GM12878 (cell line): ENCODE measurements at regions not wholly inside any gene's neighbourhood (a gene's known extent, or its start where the extent isn't known, plus 50 kb on each side); places are given as distances from the start of the nearest gene placed in this dataset.
A peak's percentile ranks its signal among the peaks of the same experiment; 100 is the strongest.
"Not testable (repeated sequence)": the region's sequence is repeated elsewhere in the genome, so short reads cannot be mapped to it uniquely, and the experiment has no call there.

Source experiments
- ATAC-seq: fragments of 200-7000 bp; cut with Tn5 transposase; 3 replicates; pipeline ENCODE4 v1.9.1; 2020; ENCODE audit warnings: mild to moderate bottlenecking, moderate library complexity
- BruUV-seq: library from RNA; stranded (reverse); fragments of 400-500 nt; replicated peaks from 2 replicates; lab custom pipeline; 2021; lab: Mats Ljungman, UMichigan
- CTCF ChIA-PET: fragments of 300-600 bp; sonication (Branson Sonifier 250); formaldehyde crosslinking; extraction: SDS; loops from one replicate; lab custom pipeline; 2021; ENCODE audit warnings: inconsistent platforms; lab: Yijun Ruan, JAX
- POLR2A ChIA-PET: fragments of 350-600 bp; formaldehyde crosslinking; extraction: SDS; loops from one replicate; lab custom pipeline; 2021; ENCODE audit warnings: inconsistent platforms; lab: Charles Lee
- RAD21 ChIA-PET: fragments of 300-600 bp; sonication (Branson Sonifier 250); formaldehyde crosslinking; loops from one replicate; lab custom pipeline; 2023; ENCODE audit warnings: antibody characterized with exemption; ENCODE audit not compliant: unreplicated experiment; lab: Charles Lee
- SMC1A ChIA-PET: fragments of 300-600 bp; sonication (Branson Sonifier 250); formaldehyde crosslinking; loops from one replicate; lab custom pipeline; 2023; ENCODE audit not compliant: unreplicated experiment, uncharacterized antibody; lab: Charles Lee
- DNase-seq: peaks from one replicate; pipeline ENCODE4 v3.0.0-alpha.2; 2011; ENCODE audit warnings: low read depth, low spot score
- FAIRE-seq: peaks from 3 replicates; lab custom pipeline; 2011; peaks lifted over from hg19 to GRCh38; lab: Jason Lieb, UNC
- H2AFZ ChIP-seq: 2 replicates; pipeline ENCODE4 v1.6.0; 2011; ENCODE audit warnings: low read depth, low read length, control low read depth; ENCODE audit not compliant: control insufficient read depth
- H3K27ac ChIP-seq: 2 replicates; pipeline ENCODE4 v1.5.1; 2011; ENCODE audit warnings: control low read depth; ENCODE audit not compliant: control insufficient read depth, insufficient read depth
- H3K27me3 ChIP-seq, 2 experiments: replicated peaks in 1 of 2; 2 replicates each; pipeline versions ENCODE4 v1.6.0 to v1.6.1; 2011; ENCODE audit warnings: low read length in 1 of 2; ENCODE audit not compliant: control insufficient read depth in 2 of 2, insufficient read depth in 2 of 2
- H3K36me3 ChIP-seq, 2 experiments: 2 replicates each; pipeline ENCODE4 v1.5.1; 2011; ENCODE audit warnings: low read length in 1 of 2; ENCODE audit not compliant: control insufficient read depth in 2 of 2, insufficient read depth in 2 of 2
- H3K4me1 ChIP-seq: 2 replicates; pipeline ENCODE4 v1.6.1; 2011; ENCODE audit warnings: mild to moderate bottlenecking, low read length, moderate library complexity, mixed read lengths; ENCODE audit not compliant: control insufficient read depth, insufficient read depth
- H3K4me2 ChIP-seq: 2 replicates; pipeline ENCODE4 v1.6.0; 2011; ENCODE audit warnings: control low read depth; ENCODE audit not compliant: control insufficient read depth, insufficient read depth
- H3K4me3 ChIP-seq: fragments of 200-600 bp; sonication (generic); 2 replicates; pipeline ENCODE4 v1.5.1; 2016
- H3K79me2 ChIP-seq: 2 replicates; pipeline ENCODE4 v1.6.0; 2011; ENCODE audit warnings: low read length; ENCODE audit not compliant: control insufficient read depth, insufficient read depth
- H3K9ac ChIP-seq: 2 replicates; pipeline ENCODE4 v1.8.0; 2011; ENCODE audit warnings: low read length, control low read depth, mixed read lengths; ENCODE audit not compliant: control insufficient read depth, insufficient read depth
- H3K9me3 ChIP-seq: replicated peaks from 3 replicates; pipeline ENCODE4 v1.5.1; 2011; ENCODE audit warnings: mild to moderate bottlenecking, low read length; ENCODE audit not compliant: control insufficient read depth, insufficient read depth
- H4K20me1 ChIP-seq: 2 replicates; pipeline ENCODE4 v1.6.0; 2011; ENCODE audit not compliant: control insufficient read depth, insufficient read depth
- BCL3 ChIP-seq: IDR thresholded peaks from 2 replicates; pipeline ENCODE4 v1.6.1; 2011; ENCODE audit warnings: borderline replicate concordance, low read depth, mild to moderate bottlenecking, moderate library complexity, low read length; ENCODE audit not compliant: insufficient read depth, poor library complexity, severe bottlenecking
- BHLHE40 ChIP-seq, 2 experiments: fragments of 450-650 bp in 1 of 2; IDR thresholded peaks; 2 replicates each; pipeline ENCODE4 v1.6.1; 2011 to 2017; ENCODE audit warnings: low read depth in 2 of 2, borderline replicate concordance in 1 of 2, improper control_type of control experiment in 1 of 2, low read length in 1 of 2, mild to moderate bottlenecking in 1 of 2
- FOS ChIP-seq: IDR thresholded peaks from 3 replicates; pipeline ENCODE4 v1.6.1; 2011; ENCODE audit warnings: borderline replicate concordance; ENCODE audit not compliant: insufficient read length; ENCODE audit errors: extremely low read depth
- NBN ChIP-seq: fragments of 450-650 bp; IDR thresholded peaks from 2 replicates; pipeline ENCODE4 v1.6.1; 2016
- PAX8 ChIP-seq: fragments of 450-650 bp; IDR thresholded peaks from 2 replicates; pipeline ENCODE4 v1.6.1; 2017; ENCODE audit warnings: mild to moderate bottlenecking, moderate library complexity
- ZBTB33 ChIP-seq: fragments of 450-650 bp; IDR thresholded peaks from 2 replicates; pipeline ENCODE4 v1.6.1; 2017; ENCODE audit warnings: mild to moderate bottlenecking
- ZNF24 ChIP-seq: fragments of 450-650 bp; IDR thresholded peaks from 2 replicates; pipeline ENCODE4 v1.6.1; 2017; ENCODE audit warnings: antibody characterized with exemption, mild to moderate bottlenecking
- in situ Hi-C: fragments of 300-500 bp; cut with MboI; formaldehyde crosslinking; loops from 9 replicates; pipeline ENCODE4 v1.14.3; 2018; ENCODE audit warnings: mixed read lengths
- intact Hi-C: fragments of 100-400 bp; cut with micrococcal nuclease; formaldehyde crosslinking; loops from one replicate; pipeline ENCODE4 v1.14.2; 2022; ENCODE audit not compliant: unreplicated experiment

- no peak for TF ChIP-seq ZBTB33
- no peak for TF ChIP-seq FOS
- no peak for TF ChIP-seq PAX8
- no peak for TF ChIP-seq BCL3
- TF ChIP-seq BHLHE40 (IDR thresholded peaks at IDR 0.05; ENCODE audit: borderline replicate concordance in 1 of 2, low read depth in 2 of 2, low read length in 1 of 2): no peak
- no peak for TF ChIP-seq ZNF24
- no peak for TF ChIP-seq NBN
- TF ChIP-seq, all 136 proteins: peak for 0
Measured at GRCh38 chr5:145520335-145520734, 314.8 kb downstream of the PRELID2 start (continued).

- H2AFZ ChIP-seq, H3K4me1 ChIP-seq, H3K4me2 ChIP-seq, RAD21 ChIA-PET, CTCF ChIA-PET, H3K4me3 ChIP-seq, SMC1A ChIA-PET, intact Hi-C loops, H3K79me2 ChIP-seq, H3K27ac ChIP-seq, DNase-seq, H3K9ac ChIP-seq, ATAC-seq, H4K20me1 ChIP-seq, H3K9me3 ChIP-seq, BruUV-seq, H3K27me3 ChIP-seq, in situ Hi-C loops, H3K36me3 ChIP-seq, POLR2A ChIA-PET: not testable (repeated sequence)
- FAIRE-seq: peak; percentile 13
Measured at GRCh38 chr5:145517588-145517987, 317.6 kb downstream of the PRELID2 start.
